Osteocyte (in vitro differentiated cells): ENCODE measurements at regions not wholly inside any gene's neighbourhood (a gene's known extent, or its start where the extent isn't known, plus 50 kb on each side); places are given as distances from the start of the nearest gene placed in this dataset.

ENCODE experiments used
- DNase-seq: peaks from one replicate; pipeline ENCODE4 v3.0.0; 2021; ENCODE audit warnings: mixed read lengths; ENCODE audit not compliant: unreplicated experiment; ENCODE audit errors: extremely low spot score
- H3K27ac Mint-ChIP-seq: one replicate; pipeline ENCODE4 v1.8.0; 2021; ENCODE audit warnings: mild to moderate bottlenecking, mixed read lengths; ENCODE audit not compliant: unreplicated experiment
- H3K27me3 Mint-ChIP-seq: one replicate; pipeline ENCODE4 v1.8.0; 2021; ENCODE audit warnings: mixed read lengths; ENCODE audit not compliant: unreplicated experiment
- H3K36me3 Mint-ChIP-seq: one replicate; pipeline ENCODE4 v1.8.0; 2021; ENCODE audit warnings: mixed read lengths; ENCODE audit not compliant: unreplicated experiment
- H3K4me1 Mint-ChIP-seq: one replicate; pipeline ENCODE4 v1.8.0; 2021; ENCODE audit warnings: mixed read lengths; ENCODE audit not compliant: unreplicated experiment
- H3K4me3 Mint-ChIP-seq: one replicate; pipeline ENCODE4 v1.8.0; 2021; ENCODE audit warnings: mild to moderate bottlenecking, moderate library complexity, mixed read lengths; ENCODE audit not compliant: unreplicated experiment
- H3K9me3 Mint-ChIP-seq: one replicate; pipeline ENCODE4 v1.8.0; 2021; ENCODE audit warnings: mixed read lengths; ENCODE audit not compliant: unreplicated experiment
- TF ChIP-seq, protein P1 (sequence below): fragments of 200-600 bp; sonication (generic); IDR thresholded peaks from 2 replicates; pipeline ENCODE4 v1.5.0; 2021; ENCODE audit warnings: antibody characterized with exemption, mild to moderate bottlenecking, moderate library complexity

- no peaks in the 10 kb centered on the region for H3K9me3 Mint-ChIP-seq
- H3K36me3 Mint-ChIP-seq: no peaks in the 10 kb centered on the region
- peaks cover 2% of the 10 kb centered on the region for H3K27me3 Mint-ChIP-seq
- TF ChIP-seq, protein P1, sequence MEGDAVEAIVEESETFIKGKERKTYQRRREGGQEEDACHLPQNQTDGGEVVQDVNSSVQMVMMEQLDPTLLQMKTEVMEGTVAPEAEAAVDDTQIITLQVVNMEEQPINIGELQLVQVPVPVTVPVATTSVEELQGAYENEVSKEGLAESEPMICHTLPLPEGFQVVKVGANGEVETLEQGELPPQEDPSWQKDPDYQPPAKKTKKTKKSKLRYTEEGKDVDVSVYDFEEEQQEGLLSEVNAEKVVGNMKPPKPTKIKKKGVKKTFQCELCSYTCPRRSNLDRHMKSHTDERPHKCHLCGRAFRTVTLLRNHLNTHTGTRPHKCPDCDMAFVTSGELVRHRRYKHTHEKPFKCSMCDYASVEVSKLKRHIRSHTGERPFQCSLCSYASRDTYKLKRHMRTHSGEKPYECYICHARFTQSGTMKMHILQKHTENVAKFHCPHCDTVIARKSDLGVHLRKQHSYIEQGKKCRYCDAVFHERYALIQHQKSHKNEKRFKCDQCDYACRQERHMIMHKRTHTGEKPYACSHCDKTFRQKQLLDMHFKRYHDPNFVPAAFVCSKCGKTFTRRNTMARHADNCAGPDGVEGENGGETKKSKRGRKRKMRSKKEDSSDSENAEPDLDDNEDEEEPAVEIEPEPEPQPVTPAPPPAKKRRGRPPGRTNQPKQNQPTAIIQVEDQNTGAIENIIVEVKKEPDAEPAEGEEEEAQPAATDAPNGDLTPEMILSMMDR: no peak
- no peak for DNase-seq
- H3K4me1 Mint-ChIP-seq: no peaks in the 10 kb centered on the region
- H3K27ac Mint-ChIP-seq: no peak overlapping the region
- H3K4me3 Mint-ChIP-seq: no peak overlapping the region
Observed at GRCh38 chr18:73235921-73236320, 368.1 kb upstream of the NETO1 start.

GRCh38 chr18:73235491-73235890 lies 367.7 kb upstream of the NETO1 start:
- H3K9me3 Mint-ChIP-seq: no peaks in the 10 kb centered on the region
- H3K36me3 Mint-ChIP-seq: no peaks in the 10 kb centered on the region
- H3K27ac Mint-ChIP-seq: no peak overlapping the region
- no peak overlapping the region for H3K4me3 Mint-ChIP-seq
- no peaks in the 10 kb centered on the region for H3K4me1 Mint-ChIP-seq
- DNase-seq: no peak
- TF ChIP-seq, protein P1: no peak
- peaks cover 2% of the 10 kb centered on the region for H3K27me3 Mint-ChIP-seq

- Mint-ChIP-seq H3K27me3 (peaks cover 4% of the 10 kb centered on the region), H3K36me3 (no peaks in the 10 kb centered on the region), H3K4me3 (no peak overlapping the region), H3K4me1 (no peaks in the 10 kb centered on the region), H3K27ac (no peak overlapping the region), H3K9me3 (peaks cover 4% of the 10 kb centered on the region)
- DNase-seq: no peak
- TF ChIP-seq, protein P1: no peak
Observed at GRCh38 chr18:73232933-73233332, 365.1 kb upstream of the NETO1 start.

GRCh38 chr18:73220663-73221062 lies 352.9 kb upstream of the NETO1 start:
- H3K9me3 Mint-ChIP-seq: peaks cover 32% of the 10 kb centered on the region

GRCh38 chr18:73218293-73218692 lies 350.5 kb upstream of the NETO1 start:
- H3K27ac Mint-ChIP-seq: no peak overlapping the region
- H3K9me3 Mint-ChIP-seq: peaks cover 38% of the 10 kb centered on the region
- H3K4me1 Mint-ChIP-seq: no peaks in the 10 kb centered on the region
- H3K36me3 Mint-ChIP-seq: no peaks in the 10 kb centered on the region
- H3K27me3 Mint-ChIP-seq: no peaks in the 10 kb centered on the region
- H3K4me3 Mint-ChIP-seq: no peak overlapping the region
- DNase-seq: no peak
- TF ChIP-seq, protein P1: no peak

More at GRCh38 chr18:73220663-73221062, 352.9 kb upstream of the NETO1 start:
- no peak overlapping the region for H3K27ac Mint-ChIP-seq
- no peaks in the 10 kb centered on the region for H3K36me3 Mint-ChIP-seq
- H3K4me1 Mint-ChIP-seq: no peaks in the 10 kb centered on the region
- no peak for DNase-seq
- TF ChIP-seq, protein P1: no peak
- no peak overlapping the region for H3K4me3 Mint-ChIP-seq
- no peaks in the 10 kb centered on the region for H3K27me3 Mint-ChIP-seq
